CD4-positive, alpha-beta T cell (primary cell): ENCODE measurements at regions not wholly inside any gene's neighbourhood (a gene's known extent, or its start where the extent isn't known, plus 50 kb on each side); places are given as distances from the start of the nearest gene placed in this dataset.

ENCODE experiments used
- ATAC-seq: fragments of 200-7000 bp; cut with Tn5 transposase; one replicate; pipeline ENCODE4 v1.10.0; 2022; ENCODE audit warnings: mild to moderate bottlenecking; ENCODE audit not compliant: poor library complexity
- CTCF ChIA-PET: fragments of 350-600 bp; sonication (Branson Sonifier 250); formaldehyde crosslinking; loops from one replicate; lab custom pipeline; 2021; ENCODE audit warnings: antibody characterized with exemption, inconsistent platforms; lab: Charles Lee
- POLR2A ChIA-PET: fragments of 350-600 bp; sonication (Branson Sonifier 250); formaldehyde crosslinking; loops from one replicate; lab custom pipeline; 2021; ENCODE audit warnings: antibody characterized with exemption, inconsistent platforms; lab: Charles Lee
- DNase-seq, 14 experiments: peaks; one replicate each; pipeline ENCODE4 v3.0.0-alpha.2; 2013 to 2020; ENCODE audit warnings: mixed read lengths in 2 of 14
- H3K27ac ChIP-seq, 2 donors: one replicate each; pipeline versions ENCODE4 v1.5.1 to v1.7.0; 2013; ENCODE audit warnings: low read length in 2 of 2, low read depth in 1 of 2, mild to moderate bottlenecking in 1 of 2
- H3K27me3 ChIP-seq, 2 experiments: 1 replicate in 1 of 2; 2 replicates in 1 of 2; pipeline versions ENCODE4 v1.6.1 to v1.7.0; 2013; ENCODE audit warnings: low read length in 2 of 2, control low read depth in 1 of 2, mild to moderate bottlenecking in 1 of 2, moderate library complexity in 1 of 2; ENCODE audit not compliant: insufficient read depth in 2 of 2, control insufficient read depth in 1 of 2
- H3K36me3 ChIP-seq: one replicate; pipeline ENCODE4 v1.6.1; 2013; ENCODE audit warnings: low read length, control low read depth; ENCODE audit not compliant: insufficient read depth
- H3K4me1 ChIP-seq: one replicate; pipeline ENCODE4 v1.6.1; 2013; ENCODE audit warnings: low read length, control low read depth; ENCODE audit not compliant: insufficient read depth
- H3K4me3 ChIP-seq: one replicate; pipeline ENCODE4 v1.5.1; 2013; ENCODE audit warnings: mild to moderate bottlenecking, low read length, moderate library complexity
- H3K9me3 ChIP-seq, 2 experiments: 1 replicate in 1 of 2; 2 replicates in 1 of 2; pipeline versions ENCODE4 v1.6.1 to v1.7.0; 2013; ENCODE audit warnings: low read length in 2 of 2, mild to moderate bottlenecking in 2 of 2, control low read depth in 1 of 2, moderate library complexity in 1 of 2; ENCODE audit not compliant: control insufficient read depth in 1 of 2, insufficient read depth in 1 of 2
- H3K27ac Mint-ChIP-seq: one replicate; pipeline ENCODE4 v1.8.0; 2020; ENCODE audit warnings: mixed read lengths
- H3K27me3 Mint-ChIP-seq: one replicate; pipeline ENCODE4 v1.8.0; 2021; ENCODE audit warnings: mixed read lengths
- H3K36me3 Mint-ChIP-seq: one replicate; pipeline ENCODE4 v1.8.0; 2021; ENCODE audit warnings: low read depth, mixed read lengths
- H3K4me1 Mint-ChIP-seq: one replicate; pipeline ENCODE4 v1.8.0; 2021; ENCODE audit warnings: low read depth, mixed read lengths
- H3K4me3 Mint-ChIP-seq: one replicate; pipeline ENCODE4 v1.8.0; 2020; ENCODE audit warnings: mild to moderate bottlenecking, mixed read lengths
- H3K9me3 Mint-ChIP-seq: one replicate; pipeline ENCODE4 v1.8.0; 2020; ENCODE audit warnings: mixed read lengths
- CTCF ChIP-seq: fragments of 200-600 bp; IDR thresholded peaks from one replicate; pipeline ENCODE4 v1.8.0; 2022; ENCODE audit warnings: antibody characterized with exemption, mild to moderate bottlenecking
- intact Hi-C, 2 experiments: fragments of 100-400 bp; cut with DNase I in 1 of 2; cut with micrococcal nuclease in 1 of 2; formaldehyde crosslinking; loops; one replicate each; pipeline versions ENCODE4 v1.15.1 to v1.9.0; 2023 to 2025; cut with DNase I, micrococcal nuclease

- DNase-seq (no peak), ATAC-seq (no peak)
- Mint-ChIP-seq H3K36me3 (peaks cover 5% of the 10 kb centered on the region), H3K4me1 (no peaks in the 10 kb centered on the region), H3K27me3 (no peaks in the 10 kb centered on the region), H3K27ac (no peak overlapping the region), H3K4me3 (no peak overlapping the region), H3K9me3 (peaks cover 13% of the 10 kb centered on the region)
- H3K27ac ChIP-seq: no peak overlapping the region
- ChIA-PET POLR2A (no interaction called here), CTCF (no interaction called here)
- TF ChIP-seq CTCF: no peak
- no peaks in the 10 kb centered on the region for H3K27me3 ChIP-seq
- peaks cover 5 to 64% of the 10 kb centered on the region in 2 experiments for H3K9me3 ChIP-seq
- no peaks in the 10 kb centered on the region for H3K4me1 ChIP-seq
- H3K36me3 ChIP-seq: no peaks in the 10 kb centered on the region
- intact Hi-C loops: no loop called here
- H3K4me3 ChIP-seq: no peak overlapping the region
Measured at GRCh38 chr9:65411901-65412300, 126.9 kb upstream of the FOXD4L5 start.

- Mint-ChIP-seq H3K27ac (no peak overlapping the region), H3K36me3 (peaks cover 5% of the 10 kb centered on the region), H3K4me3 (no peak overlapping the region), H3K9me3 (peaks cover 13% of the 10 kb centered on the region), H3K4me1 (no peaks in the 10 kb centered on the region), H3K27me3 (no peaks in the 10 kb centered on the region)
- intact Hi-C loops: no loop called here
- no peak overlapping the region for H3K4me3 ChIP-seq
- H3K27ac ChIP-seq: no peak overlapping the region
- CTCF ChIA-PET: no interaction called here
- POLR2A ChIA-PET: no interaction called here
- H3K27me3 ChIP-seq: no peaks in the 10 kb centered on the region
- no peak for ATAC-seq
- TF ChIP-seq CTCF: no peak
- DNase-seq: no peak
- no peaks in the 10 kb centered on the region for H3K4me1 ChIP-seq
- H3K36me3 ChIP-seq: no peaks in the 10 kb centered on the region
- peaks cover 5 to 70% of the 10 kb centered on the region in 2 experiments for H3K9me3 ChIP-seq
Measured at GRCh38 chr9:65411336-65411735, 126.3 kb upstream of the FOXD4L5 start.

- no peak overlapping the region for H3K27ac Mint-ChIP-seq
- CTCF ChIA-PET: no interaction called here
- no peak overlapping the region for H3K4me3 ChIP-seq
Measured at GRCh38 chr9:65410926-65411325, 125.9 kb upstream of the FOXD4L5 start.

More at GRCh38 chr9:65410926-65411325, 125.9 kb upstream of the FOXD4L5 start:
- no peaks in the 10 kb centered on the region for H3K27me3 Mint-ChIP-seq
- peaks cover 13% of the 10 kb centered on the region for H3K9me3 Mint-ChIP-seq
- H3K9me3 ChIP-seq: peaks cover 5 to 74% of the 10 kb centered on the region in 2 experiments
- no peak for TF ChIP-seq CTCF
- intact Hi-C loops: no loop called here
- DNase-seq (no peak), ATAC-seq (no peak)
- peaks cover 5% of the 10 kb centered on the region for H3K36me3 Mint-ChIP-seq
- no peaks in the 10 kb centered on the region for H3K27me3 ChIP-seq
- H3K36me3 ChIP-seq: no peaks in the 10 kb centered on the region
- no peaks in the 10 kb centered on the region for H3K4me1 Mint-ChIP-seq
- H3K27ac ChIP-seq: no peak overlapping the region
- POLR2A ChIA-PET: no interaction called here
- no peak overlapping the region for H3K4me3 Mint-ChIP-seq
- no peaks in the 10 kb centered on the region for H3K4me1 ChIP-seq
